CD14-positive monocyte (primary cell): ENCODE measurements at regions not wholly inside any gene's neighbourhood (a gene's known extent, or its start where the extent isn't known, plus 50 kb on each side); places are given as distances from the start of the nearest gene placed in this dataset.

Experiments
- DNase-seq, 3 donors: peaks; one replicate each; pipeline ENCODE4 v3.0.0-alpha.2; 2011 to 2022
- H2AFZ ChIP-seq: 2 replicates; pipeline ENCODE4 v1.6.0; 2012; ENCODE audit warnings: mild to moderate bottlenecking, low read depth, low read length, inconsistent platforms; ENCODE audit not compliant: insufficient read depth, poor library complexity, severe bottlenecking
- H3K27ac ChIP-seq, 2 donors: 1 replicate in 1 of 2; 2 replicates in 1 of 2; pipeline ENCODE4 v1.5.1; 2012 to 2013; ENCODE audit warnings: low read length in 2 of 2, control low read depth in 1 of 2, inconsistent platforms in 1 of 2, low read depth in 1 of 2, mild to moderate bottlenecking in 1 of 2
- H3K27me3 ChIP-seq, 2 donors: one replicate each; pipeline versions ENCODE4 v1.6.0 to v1.6.1; 2011 to 2013; ENCODE audit warnings: low read length in 2 of 2; ENCODE audit not compliant: control insufficient read depth in 2 of 2, insufficient read depth in 2 of 2
- H3K36me3 ChIP-seq, 2 donors: replicated peaks in 1 of 2; 1 replicate in 1 of 2; 2 replicates in 1 of 2; pipeline versions ENCODE4 v1.5.1 to v1.6.1; 2012 to 2013; ENCODE audit warnings: low read length in 2 of 2, control low read depth in 1 of 2, inconsistent platforms in 1 of 2, mild to moderate bottlenecking in 1 of 2; ENCODE audit not compliant: insufficient read depth in 2 of 2, control insufficient read depth in 1 of 2
- H3K4me1 ChIP-seq, 2 donors: 1 replicate in 1 of 2; 2 replicates in 1 of 2; pipeline versions ENCODE4 v1.5.1 to v1.6.1; 2012 to 2013; ENCODE audit warnings: low read length in 2 of 2, control low read depth in 1 of 2, inconsistent platforms in 1 of 2, mild to moderate bottlenecking in 1 of 2, moderate library complexity in 1 of 2; ENCODE audit not compliant: insufficient read depth in 2 of 2, control insufficient read depth in 1 of 2
- H3K4me2 ChIP-seq: replicated peaks from 2 replicates; pipeline ENCODE3; 2012; ENCODE audit warnings: low read length, moderate library complexity, mild to moderate bottlenecking; ENCODE audit not compliant: poor library complexity, severe bottlenecking; ENCODE audit errors: extremely low read depth
- H3K4me3 ChIP-seq, 3 experiments: fragments of 200-600 bp in 1 of 3; sonication (generic) in 1 of 3; replicated peaks in 1 of 3; 1 replicate in 2 of 3; 2 replicates in 1 of 3; pipeline ENCODE4 v1.5.1; 2011 to 2013; ENCODE audit warnings: low read length in 3 of 3, mild to moderate bottlenecking in 3 of 3, control low read depth in 2 of 3, low read depth in 2 of 3, inconsistent platforms in 1 of 3, moderate library complexity in 1 of 3
- H3K79me2 ChIP-seq: 2 replicates; pipeline ENCODE4 v1.6.0; 2012; ENCODE audit warnings: mild to moderate bottlenecking, control low read depth, inconsistent platforms, low read length, moderate library complexity; ENCODE audit not compliant: insufficient read depth
- H3K9ac ChIP-seq: 2 replicates; pipeline ENCODE4 v1.6.0; 2017; ENCODE audit warnings: low read length, mild to moderate bottlenecking; ENCODE audit not compliant: insufficient read depth, poor library complexity, severe bottlenecking
- H3K9me3 ChIP-seq, 2 donors: replicated peaks in 1 of 2; 1 replicate in 1 of 2; 2 replicates in 1 of 2; pipeline versions ENCODE4 v1.5.1 to v1.6.1; 2012 to 2013; ENCODE audit warnings: low read length in 2 of 2, control low read depth in 1 of 2; ENCODE audit not compliant: control insufficient read depth in 1 of 2, insufficient read depth in 1 of 2
- H4K20me1 ChIP-seq: 2 replicates; pipeline ENCODE4 v1.6.0; 2012; ENCODE audit warnings: mild to moderate bottlenecking, low read length, control low read depth, moderate library complexity; ENCODE audit not compliant: insufficient read depth
- H3K27ac Mint-ChIP-seq, 7 donors: one replicate each; pipeline ENCODE4 v1.8.0; 2020; ENCODE audit warnings: mild to moderate bottlenecking in 7 of 7, mixed read lengths in 7 of 7, moderate library complexity in 6 of 7, inconsistent platforms in 2 of 7
- H3K27me3 Mint-ChIP-seq, 3 donors: one replicate each; pipeline ENCODE4 v1.8.0; 2021 to 2022; ENCODE audit warnings: low read depth in 3 of 3, mild to moderate bottlenecking in 3 of 3, mixed read lengths in 3 of 3, moderate library complexity in 3 of 3, inconsistent platforms in 1 of 3
- H3K36me3 Mint-ChIP-seq, 2 donors: one replicate each; pipeline ENCODE4 v1.8.0; 2020; ENCODE audit warnings: mixed read lengths in 2 of 2, inconsistent platforms in 1 of 2, mild to moderate bottlenecking in 1 of 2
- H3K4me1 Mint-ChIP-seq: one replicate; pipeline ENCODE4 v1.8.0; 2020; ENCODE audit warnings: mild to moderate bottlenecking, mixed read lengths
- H3K4me3 Mint-ChIP-seq, 2 donors: one replicate each; pipeline ENCODE4 v1.8.0; 2020; ENCODE audit warnings: mild to moderate bottlenecking in 2 of 2, mixed read lengths in 2 of 2, moderate library complexity in 1 of 2
- H3K9me3 Mint-ChIP-seq, 7 donors: one replicate each; pipeline ENCODE4 v1.8.0; 2020 to 2022; ENCODE audit warnings: mixed read lengths in 7 of 7, mild to moderate bottlenecking in 6 of 7, moderate library complexity in 6 of 7, inconsistent platforms in 2 of 7
- CTCF ChIP-seq: fragments of 200-600 bp; IDR thresholded peaks from one replicate; pipeline ENCODE4 v1.8.0; 2022; ENCODE audit warnings: antibody characterized with exemption, mild to moderate bottlenecking
- WGBS: methylation state at CpG from one replicate; pipeline ENCODE4 v1.1.5; 2013; ENCODE audit warnings: missing lambda C conversion rate; ENCODE audit not compliant: insufficient coverage; 5-methylcytosine and 5-hydroxymethylcytosine counted together
- intact Hi-C, 2 donors: fragments of 100-400 bp; cut with micrococcal nuclease; formaldehyde crosslinking; loops; one replicate each; pipeline versions ENCODE4 v1.15.0 to v1.15.1; 2023

GRCh38 chr4:124209211-124209610 is 503.3 kb downstream of the ANKRD50 start:
- H3K9me3 Mint-ChIP-seq = peaks cover 0 to 4% (median 0%) of the 10 kb centered on the region in 7 donors
- Histone ChIP-seq H3K4me3 (no peak overlapping the region), H3K9me3 (peaks cover 0 to 4% of the 10 kb centered on the region in 2 donors), H3K9ac (no peak overlapping the region), H3K4me2 (no peak overlapping the region), H3K79me2 (no peaks in the 10 kb centered on the region), H4K20me1 (no peaks in the 10 kb centered on the region), H3K4me1 (no peaks in the 10 kb centered on the region), H3K36me3 (no peaks in the 10 kb centered on the region), H3K27me3 (no peaks in the 10 kb centered on the region), H2AFZ (no peak overlapping the region), H3K27ac (no peak overlapping the region)
- H3K4me1 Mint-ChIP-seq = no peaks in the 10 kb centered on the region
- H3K27me3 Mint-ChIP-seq = no peaks in the 10 kb centered on the region
- H3K36me3 Mint-ChIP-seq = no peaks in the 10 kb centered on the region
- TF ChIP-seq CTCF = no peak
- H3K27ac Mint-ChIP-seq = no peak overlapping the region
- WGBS = 93% methylated on average over 2 of the region's 3 CpGs
- DNase-seq = no peak
- H3K4me3 Mint-ChIP-seq = no peak overlapping the region
- intact Hi-C loops = no loop called here

- TF ChIP-seq CTCF = no peak
- H3K9me3 Mint-ChIP-seq = peaks cover 0 to 4% (median 0%) of the 10 kb centered on the region in 7 donors
- no peak overlapping the region for H2AFZ ChIP-seq
Measured at GRCh38 chr4:124209626-124210025, 502.9 kb downstream of the ANKRD50 start.

More at GRCh38 chr4:124209626-124210025, 502.9 kb downstream of the ANKRD50 start:
- Histone ChIP-seq H3K27me3 (no peaks in the 10 kb centered on the region), H3K4me2 (no peak overlapping the region), H3K27ac (no peak overlapping the region), H4K20me1 (no peaks in the 10 kb centered on the region), H3K36me3 (no peaks in the 10 kb centered on the region), H3K9me3 (peaks cover 0 to 4% of the 10 kb centered on the region in 2 donors), H3K9ac (no peak overlapping the region), H3K4me1 (no peaks in the 10 kb centered on the region), H3K4me3 (no peak overlapping the region), H3K79me2 (no peaks in the 10 kb centered on the region)
- Mint-ChIP-seq H3K4me3 (no peak overlapping the region), H3K27me3 (no peaks in the 10 kb centered on the region), H3K4me1 (no peaks in the 10 kb centered on the region), H3K27ac (no peak overlapping the region), H3K36me3 (no peaks in the 10 kb centered on the region)
- intact Hi-C loops = no loop called here
- WGBS = 100% methylated on average over 1 of the region's 2 CpGs
- no peak for DNase-seq
